ENCODE measurements at regions not wholly inside any gene's neighbourhood (a gene's known extent, or its start where the extent isn't known, plus 50 kb on each side); places are given as distances from the start of the nearest gene placed in this dataset.
A peak's percentile ranks its signal among the peaks of the same experiment; 100 is the strongest.

- H3K4me3 ChIP-seq (ENCODE audit: low read depth, low read length): no peak overlapping the region
- DNase-seq (ENCODE audit: low read depth, low spot score): no peak
- in situ Hi-C loops (cut with HindIII; ENCODE audit: low sequenced_read_pairs): no loop called here
- no peak for TF ChIP-seq CTCF (IDR thresholded peaks at IDR 0.05; ENCODE audit: low read depth, low read length)
Measured at GRCh38 chr12:30030693-30031374, 247.1 kb upstream of the TMTC1 start.

- in situ Hi-C loops (cut with HindIII; ENCODE audit: low sequenced_read_pairs): no loop called here
- TF ChIP-seq CTCF (IDR thresholded peaks at IDR 0.05; ENCODE audit: low read depth, low read length): no peak
- H3K4me3 ChIP-seq (ENCODE audit: low read depth, low read length): no peak overlapping the region
- peak; percentile 83 for DNase-seq (ENCODE audit: low read depth, low spot score)
Measured at GRCh38 chr12:30026621-30027234, 243.0 kb upstream of the TMTC1 start.

GRCh38 chr12:30025317-30025716 is 241.6 kb upstream of the TMTC1 start:
- no peak overlapping the region for H3K4me3 ChIP-seq (ENCODE audit: low read depth, low read length)
- TF ChIP-seq CTCF (IDR thresholded peaks at IDR 0.05; ENCODE audit: low read depth, low read length): no peak
- DNase-seq (ENCODE audit: low read depth, low spot score): no peak
- in situ Hi-C loops (cut with HindIII; ENCODE audit: low sequenced_read_pairs): no loop called here

- H3K4me3 ChIP-seq (ENCODE audit: low read depth, low read length): no peak overlapping the region
- no peak for TF ChIP-seq CTCF (IDR thresholded peaks at IDR 0.05; ENCODE audit: low read depth, low read length)
- no peak for DNase-seq (ENCODE audit: low read depth, low spot score)
- in situ Hi-C loops (cut with HindIII; ENCODE audit: low sequenced_read_pairs): no loop called here
Measured at GRCh38 chr12:30023186-30023585, 239.4 kb upstream of the TMTC1 start.

GRCh38 chr12:30021051-30021833 is 237.5 kb upstream of the TMTC1 start:
- in situ Hi-C loops (cut with HindIII; ENCODE audit: low sequenced_read_pairs): no loop called here
- H3K4me3 ChIP-seq (ENCODE audit: low read depth, low read length): no peak overlapping the region
- TF ChIP-seq CTCF (IDR thresholded peaks at IDR 0.05; ENCODE audit: low read depth, low read length): no peak
- peak; percentile 25 for DNase-seq (ENCODE audit: low read depth, low spot score)

GRCh38 chr12:30019366-30020140 is 235.8 kb upstream of the TMTC1 start:
- no peak for TF ChIP-seq CTCF (IDR thresholded peaks at IDR 0.05; ENCODE audit: low read depth, low read length)
- no peak overlapping the region for H3K4me3 ChIP-seq (ENCODE audit: low read depth, low read length)
- DNase-seq (ENCODE audit: low read depth, low spot score): no peak
- in situ Hi-C loops (cut with HindIII; ENCODE audit: low sequenced_read_pairs): no loop called here
